AG04449 (cell line): ENCODE measurements at regions not wholly inside any gene's neighbourhood (a gene's known extent, or its start where the extent isn't known, plus 50 kb on each side); places are given as distances from the start of the nearest gene placed in this dataset.

Experiments
- CTCF ChIA-PET: fragments of 350-600 bp; formaldehyde crosslinking; extraction: SDS; loops from one replicate; lab custom pipeline; 2021; ENCODE audit warnings: antibody characterized with exemption; lab: Yijun Ruan, JAX
- POLR2A ChIA-PET: fragments of 400-600, 350-600 bp; formaldehyde crosslinking; extraction: SDS; loops from one replicate; lab custom pipeline; 2020; ENCODE audit warnings: antibody characterized with exemption, inconsistent platforms; lab: Yijun Ruan, JAX
- DNase-seq: peaks from one replicate; pipeline ENCODE4 v3.0.0-alpha.2; 2010; ENCODE audit warnings: low read depth, low spot score
- H3K4me3 ChIP-seq: 2 replicates; pipeline ENCODE4 v1.5.1; 2011; ENCODE audit warnings: low read depth, mild to moderate bottlenecking, control low read depth, low read length
- TF ChIP-seq, protein P1 (sequence below): IDR thresholded peaks from one replicate; pipeline ENCODE4 v1.5.1; 2011; ENCODE audit warnings: mild to moderate bottlenecking, moderate library complexity, low read length, control low read depth, inconsistent platforms; ENCODE audit not compliant: insufficient read depth; ENCODE audit errors: missing control alignments

DNA sequence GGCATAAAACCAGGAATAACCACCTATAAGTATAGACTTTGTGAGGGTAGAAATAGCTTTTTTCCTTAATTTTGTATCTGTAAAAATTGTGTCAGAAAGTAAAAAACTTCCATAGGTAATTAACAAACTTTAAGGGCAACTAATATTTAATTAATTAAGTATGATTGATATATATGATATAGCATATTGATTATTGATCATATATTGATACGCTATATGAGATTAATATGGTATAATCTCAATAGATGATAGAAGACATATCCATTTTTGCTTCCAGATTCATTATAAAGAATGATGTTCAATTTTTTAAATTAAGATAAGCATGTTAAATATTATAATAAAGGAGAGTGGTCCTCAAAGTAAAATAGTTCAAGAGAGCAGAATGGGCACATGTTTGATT lies 99.3 kb upstream of the VAV3 start:
- ChIA-PET CTCF (no interaction called here), POLR2A (no interaction called here)
- DNase-seq = no peak
- TF ChIP-seq, protein P1, sequence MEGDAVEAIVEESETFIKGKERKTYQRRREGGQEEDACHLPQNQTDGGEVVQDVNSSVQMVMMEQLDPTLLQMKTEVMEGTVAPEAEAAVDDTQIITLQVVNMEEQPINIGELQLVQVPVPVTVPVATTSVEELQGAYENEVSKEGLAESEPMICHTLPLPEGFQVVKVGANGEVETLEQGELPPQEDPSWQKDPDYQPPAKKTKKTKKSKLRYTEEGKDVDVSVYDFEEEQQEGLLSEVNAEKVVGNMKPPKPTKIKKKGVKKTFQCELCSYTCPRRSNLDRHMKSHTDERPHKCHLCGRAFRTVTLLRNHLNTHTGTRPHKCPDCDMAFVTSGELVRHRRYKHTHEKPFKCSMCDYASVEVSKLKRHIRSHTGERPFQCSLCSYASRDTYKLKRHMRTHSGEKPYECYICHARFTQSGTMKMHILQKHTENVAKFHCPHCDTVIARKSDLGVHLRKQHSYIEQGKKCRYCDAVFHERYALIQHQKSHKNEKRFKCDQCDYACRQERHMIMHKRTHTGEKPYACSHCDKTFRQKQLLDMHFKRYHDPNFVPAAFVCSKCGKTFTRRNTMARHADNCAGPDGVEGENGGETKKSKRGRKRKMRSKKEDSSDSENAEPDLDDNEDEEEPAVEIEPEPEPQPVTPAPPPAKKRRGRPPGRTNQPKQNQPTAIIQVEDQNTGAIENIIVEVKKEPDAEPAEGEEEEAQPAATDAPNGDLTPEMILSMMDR = no peak
- no peak overlapping the region for H3K4me3 ChIP-seq

GRCh38 chr1:108063703-108064102 lies 98.7 kb upstream of the VAV3 start:
- TF ChIP-seq, protein P1 = no peak
- H3K4me3 ChIP-seq = no peak overlapping the region
- DNase-seq = no peak
- POLR2A ChIA-PET = no interaction called here
- CTCF ChIA-PET = no interaction called here

DNA sequence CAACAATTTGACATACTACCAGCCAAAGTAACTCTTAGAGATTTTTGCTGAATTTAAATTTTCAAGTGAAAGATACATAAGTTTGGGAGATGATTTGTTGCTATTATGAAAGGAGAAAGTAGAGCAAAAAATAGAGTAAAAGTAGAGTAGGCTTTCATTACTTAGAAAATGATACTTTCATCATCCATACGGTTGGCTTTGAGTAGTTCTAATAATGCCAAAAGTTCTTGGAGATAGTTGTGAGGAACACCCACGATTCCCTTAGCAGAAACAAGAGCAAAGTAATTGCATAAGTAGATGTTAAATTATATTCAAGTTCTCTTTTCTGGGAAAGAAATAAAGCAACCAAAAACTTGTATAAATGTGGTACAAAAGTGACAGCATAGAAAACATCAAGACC lies 95.0 kb upstream of the VAV3 start:
- ChIA-PET POLR2A (no interaction called here), CTCF (no interaction called here)
- TF ChIP-seq, protein P1 = no peak
- H3K4me3 ChIP-seq = no peak overlapping the region
- no peak for DNase-seq

GRCh38 chr1:108057541-108057940 lies 92.6 kb upstream of the VAV3 start:
- H3K4me3 ChIP-seq = no peak overlapping the region
- CTCF ChIA-PET = no interaction called here
- POLR2A ChIA-PET = no interaction called here
- TF ChIP-seq, protein P1 = no peak
- DNase-seq = no peak

GRCh38 chr1:108056436-108056990 lies 91.5 kb upstream of the VAV3 start:
- no peak for DNase-seq
- ChIA-PET CTCF (no interaction called here), POLR2A (no interaction called here)
- no peak overlapping the region for H3K4me3 ChIP-seq
- TF ChIP-seq, protein P1 = no peak

- ChIA-PET CTCF (no interaction called here), POLR2A (no interaction called here)
- no peak overlapping the region for H3K4me3 ChIP-seq
- no peak for DNase-seq
- TF ChIP-seq, protein P1 = no peak
These were observed 90.4 kb upstream of the VAV3 start for GRCh38 chr1:108055387-108055786.
